GM21381 (cell line): ENCODE measurements at regions not wholly inside any gene's neighbourhood (a gene's known extent, or its start where the extent isn't known, plus 50 kb on each side); places are given as distances from the start of the nearest gene placed in this dataset.

Experiments used
- ATAC-seq: cut with Tn5 transposase; IDR thresholded peaks from one replicate; pipeline ENCODE4 v1.9.1; 2021; ENCODE audit warnings: mild to moderate bottlenecking, moderate library complexity; ENCODE audit not compliant: unreplicated experiment

GRCh38 chr10:131620904-131621303 lies 279.9 kb upstream of the PPP2R2D start:
- no peak for ATAC-seq

GRCh38 chr10:131621784-131622624 lies 278.8 kb upstream of the PPP2R2D start:
- no peak for ATAC-seq

- no peak for ATAC-seq
These were observed 275.8 kb upstream of the PPP2R2D start for GRCh38 chr10:131625041-131625440.

GRCh38 chr10:131626274-131626673 lies 274.5 kb upstream of the PPP2R2D start:
- no peak for ATAC-seq

- ATAC-seq = no peak
These were observed 271.6 kb upstream of the PPP2R2D start for GRCh38 chr10:131629026-131629770.

GRCh38 chr10:131630772-131631258 lies 270.0 kb upstream of the PPP2R2D start:
- ATAC-seq = no peak

- no peak for ATAC-seq
These were observed 269.2 kb upstream of the PPP2R2D start for GRCh38 chr10:131631619-131632018.

GRCh38 chr10:131635564-131636015 lies 265.2 kb upstream of the PPP2R2D start:
- no peak for ATAC-seq

GRCh38 chr10:131636116-131636515 lies 264.7 kb upstream of the PPP2R2D start:
- no peak for ATAC-seq

- no peak for ATAC-seq
These were observed 263.7 kb upstream of the PPP2R2D start for GRCh38 chr10:131636841-131637724.

- no peak for ATAC-seq
These were observed 262.5 kb upstream of the PPP2R2D start for GRCh38 chr10:131638049-131638879.

GRCh38 chr10:131638880-131639278 lies 261.9 kb upstream of the PPP2R2D start:
- no peak for ATAC-seq

GRCh38 chr10:131640045-131640644 lies 260.7 kb upstream of the PPP2R2D start:
- no peak for ATAC-seq

- ATAC-seq = peak; percentile 98
These were observed 259.6 kb upstream of the PPP2R2D start for GRCh38 chr10:131641231-131641630.

GRCh38 chr10:131641898-131642297 lies 258.9 kb upstream of the PPP2R2D start:
- ATAC-seq = no peak

GRCh38 chr10:131642966-131643365 lies 257.8 kb upstream of the PPP2R2D start:
- no peak for ATAC-seq

GRCh38 chr10:131644289-131644688 lies 256.5 kb upstream of the PPP2R2D start:
- ATAC-seq = no peak

GRCh38 chr10:131644864-131645658 lies 255.7 kb upstream of the PPP2R2D start:
- ATAC-seq = no peak

GRCh38 chr10:131645756-131646155 lies 255.1 kb upstream of the PPP2R2D start:
- no peak for ATAC-seq
